Nephron progenitor cell (in vitro differentiated cells): ENCODE measurements at regions not wholly inside any gene's neighbourhood (a gene's known extent, or its start where the extent isn't known, plus 50 kb on each side); places are given as distances from the start of the nearest gene placed in this dataset.

ENCODE experiments used
- DNase-seq: peaks from one replicate; pipeline ENCODE4 v3.0.0; 2021
- H3K27ac Mint-ChIP-seq: 2 replicates; pipeline ENCODE4 v1.8.0; 2021; ENCODE audit warnings: mild to moderate bottlenecking, moderate library complexity, mixed read lengths
- H3K27me3 Mint-ChIP-seq: 2 replicates; pipeline ENCODE4 v1.8.0; 2021; ENCODE audit warnings: mild to moderate bottlenecking, low read depth, mixed read lengths; ENCODE audit not compliant: poor library complexity
- H3K36me3 Mint-ChIP-seq: 2 replicates; pipeline ENCODE4 v1.8.0; 2021; ENCODE audit warnings: low read depth, mixed read lengths
- H3K4me1 Mint-ChIP-seq: 2 replicates; pipeline ENCODE4 v1.8.0; 2021; ENCODE audit warnings: mixed read lengths
- H3K4me3 Mint-ChIP-seq: 2 replicates; pipeline ENCODE4 v1.8.0; 2021; ENCODE audit warnings: mild to moderate bottlenecking, moderate library complexity, mixed read lengths
- H3K9me3 Mint-ChIP-seq: 2 replicates; pipeline ENCODE4 v1.8.0; 2021; ENCODE audit warnings: mild to moderate bottlenecking, moderate library complexity, mixed read lengths
- TF ChIP-seq, protein P1 (sequence below): fragments of 200-600 bp; sonication (generic); IDR thresholded peaks from 2 replicates; pipeline ENCODE4 v1.5.0; 2021; ENCODE audit warnings: antibody characterized with exemption

DNA sequence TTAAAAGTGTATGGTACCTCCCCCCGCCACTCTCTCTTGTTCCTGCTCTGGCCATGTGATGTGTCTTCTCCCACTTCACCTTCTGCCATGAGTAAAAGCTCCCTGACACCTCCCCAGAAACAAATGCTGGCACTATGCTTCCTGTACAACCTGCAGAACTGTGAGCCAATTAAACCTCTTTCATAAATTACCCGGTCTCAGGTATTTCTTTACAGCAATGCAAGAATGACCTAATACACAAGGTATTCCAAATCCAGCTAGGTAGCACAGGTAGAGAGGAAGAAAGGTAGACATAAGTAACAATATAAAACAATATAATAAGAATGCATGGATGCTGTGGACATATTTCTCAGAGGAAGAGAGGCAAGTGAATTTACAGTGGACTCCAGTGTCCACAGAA is 394.1 kb upstream of the ARID1B start:
- Mint-ChIP-seq H3K27me3 (peaks cover 11% of the 10 kb centered on the region), H3K4me3 (no peak overlapping the region), H3K36me3 (no peaks in the 10 kb centered on the region), H3K9me3 (no peaks in the 10 kb centered on the region), H3K4me1 (no peaks in the 10 kb centered on the region), H3K27ac (no peak overlapping the region)
- no peak for DNase-seq
- TF ChIP-seq, protein P1, sequence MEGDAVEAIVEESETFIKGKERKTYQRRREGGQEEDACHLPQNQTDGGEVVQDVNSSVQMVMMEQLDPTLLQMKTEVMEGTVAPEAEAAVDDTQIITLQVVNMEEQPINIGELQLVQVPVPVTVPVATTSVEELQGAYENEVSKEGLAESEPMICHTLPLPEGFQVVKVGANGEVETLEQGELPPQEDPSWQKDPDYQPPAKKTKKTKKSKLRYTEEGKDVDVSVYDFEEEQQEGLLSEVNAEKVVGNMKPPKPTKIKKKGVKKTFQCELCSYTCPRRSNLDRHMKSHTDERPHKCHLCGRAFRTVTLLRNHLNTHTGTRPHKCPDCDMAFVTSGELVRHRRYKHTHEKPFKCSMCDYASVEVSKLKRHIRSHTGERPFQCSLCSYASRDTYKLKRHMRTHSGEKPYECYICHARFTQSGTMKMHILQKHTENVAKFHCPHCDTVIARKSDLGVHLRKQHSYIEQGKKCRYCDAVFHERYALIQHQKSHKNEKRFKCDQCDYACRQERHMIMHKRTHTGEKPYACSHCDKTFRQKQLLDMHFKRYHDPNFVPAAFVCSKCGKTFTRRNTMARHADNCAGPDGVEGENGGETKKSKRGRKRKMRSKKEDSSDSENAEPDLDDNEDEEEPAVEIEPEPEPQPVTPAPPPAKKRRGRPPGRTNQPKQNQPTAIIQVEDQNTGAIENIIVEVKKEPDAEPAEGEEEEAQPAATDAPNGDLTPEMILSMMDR = no peak

DNA sequence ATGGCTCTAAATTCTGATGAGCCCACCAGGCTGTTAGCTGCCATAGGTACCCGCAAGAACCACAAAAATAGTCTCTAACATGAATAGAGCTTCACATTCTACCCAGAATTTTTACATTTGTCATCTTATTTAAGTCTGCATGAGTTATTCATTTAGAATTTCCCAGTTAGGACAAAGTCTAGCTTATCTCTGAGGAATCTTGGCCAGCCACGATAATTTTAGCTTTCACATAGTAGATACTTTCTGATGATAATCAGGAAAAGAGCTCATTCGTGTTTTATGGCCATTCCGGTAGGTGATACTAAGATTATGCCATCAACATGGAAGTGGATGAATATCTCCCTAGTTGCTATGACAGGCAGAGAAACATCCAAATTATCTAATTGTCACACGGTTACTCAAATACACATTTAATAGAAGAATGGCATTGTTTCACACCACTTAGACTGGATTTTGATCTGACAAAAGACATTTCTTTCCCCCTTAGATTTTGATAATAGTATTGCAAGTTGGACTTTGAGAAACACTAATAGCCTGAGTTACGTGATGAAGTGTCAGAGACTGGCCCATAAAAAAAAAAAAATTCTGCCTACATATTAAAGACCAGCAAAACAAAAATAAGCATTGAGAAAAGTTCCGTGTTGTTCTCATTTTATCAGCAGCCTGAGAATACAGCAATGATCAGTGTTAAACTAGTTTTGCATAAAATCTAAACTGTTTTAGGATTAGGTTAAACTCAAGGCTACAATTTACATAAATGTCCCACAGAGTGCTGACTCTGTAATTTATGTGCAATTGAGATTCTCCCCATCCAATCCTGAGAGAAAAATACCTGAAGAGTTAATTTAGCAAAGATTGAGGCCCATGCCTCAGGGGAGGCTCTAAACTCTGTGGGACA is 397.5 kb upstream of the ARID1B start:
- Mint-ChIP-seq H3K27me3 (peaks cover 11% of the 10 kb centered on the region), H3K9me3 (no peaks in the 10 kb centered on the region), H3K4me3 (no peak overlapping the region), H3K4me1 (no peaks in the 10 kb centered on the region), H3K36me3 (no peaks in the 10 kb centered on the region), H3K27ac (no peak overlapping the region)
- no peak for DNase-seq
- TF ChIP-seq, protein P1 = no peak

DNA sequence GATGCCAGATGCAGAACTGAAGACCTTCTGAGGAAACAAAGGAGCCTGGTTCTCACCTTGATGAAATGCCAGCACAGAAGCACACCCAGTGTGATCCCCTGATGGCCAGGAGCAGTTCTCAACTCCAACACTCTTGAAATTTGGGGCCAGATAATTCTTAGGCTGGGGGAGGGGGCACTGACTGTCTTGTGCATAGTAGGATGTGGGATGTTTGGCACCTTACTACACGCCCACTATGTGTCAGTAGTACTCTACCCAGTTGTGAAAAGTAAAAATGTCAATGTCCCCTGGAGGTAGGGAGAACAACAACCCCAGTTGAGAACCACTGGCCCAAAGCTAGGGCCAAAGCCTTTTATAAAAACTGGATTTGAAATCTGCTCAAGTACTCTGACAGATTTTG is 398.3 kb upstream of the ARID1B start:
- Mint-ChIP-seq H3K36me3 (no peaks in the 10 kb centered on the region), H3K27ac (no peak overlapping the region), H3K4me3 (no peak overlapping the region), H3K4me1 (no peaks in the 10 kb centered on the region), H3K9me3 (no peaks in the 10 kb centered on the region), H3K27me3 (peaks cover 4% of the 10 kb centered on the region)
- DNase-seq = no peak
- TF ChIP-seq, protein P1 = no peak

- no peak overlapping the region for H3K27ac Mint-ChIP-seq
- H3K9me3 Mint-ChIP-seq = no peaks in the 10 kb centered on the region
- H3K36me3 Mint-ChIP-seq = no peaks in the 10 kb centered on the region
- H3K4me1 Mint-ChIP-seq = no peaks in the 10 kb centered on the region
- no peaks in the 10 kb centered on the region for H3K27me3 Mint-ChIP-seq
- DNase-seq = no peak
- TF ChIP-seq, protein P1 = no peak
- no peak overlapping the region for H3K4me3 Mint-ChIP-seq
Observed at GRCh38 chr6:156376091-156376490, 401.1 kb upstream of the ARID1B start.

GRCh38 chr6:156359912-156360311 is 417.3 kb upstream of the ARID1B start:
- H3K36me3 Mint-ChIP-seq = peaks cover 7% of the 10 kb centered on the region

More at GRCh38 chr6:156359912-156360311, 417.3 kb upstream of the ARID1B start:
- H3K27me3 Mint-ChIP-seq = peaks cover 7% of the 10 kb centered on the region
- TF ChIP-seq, protein P1 = no peak
- no peak for DNase-seq
- H3K9me3 Mint-ChIP-seq = peaks cover 22% of the 10 kb centered on the region
- H3K4me3 Mint-ChIP-seq = no peak overlapping the region
- no peak overlapping the region for H3K27ac Mint-ChIP-seq
- peaks cover 8% of the 10 kb centered on the region for H3K4me1 Mint-ChIP-seq
